ENCODE measurements at regions not wholly inside any gene's neighbourhood (a gene's known extent, or its start where the extent isn't known, plus 50 kb on each side); places are given as distances from the start of the nearest gene placed in this dataset.

GRCh38 chr6:66628917-66629316 is 921.9 kb upstream of the EYS start:
- no peak overlapping the region for H3K27ac ChIP-seq
- TF ChIP-seq, protein P1, sequence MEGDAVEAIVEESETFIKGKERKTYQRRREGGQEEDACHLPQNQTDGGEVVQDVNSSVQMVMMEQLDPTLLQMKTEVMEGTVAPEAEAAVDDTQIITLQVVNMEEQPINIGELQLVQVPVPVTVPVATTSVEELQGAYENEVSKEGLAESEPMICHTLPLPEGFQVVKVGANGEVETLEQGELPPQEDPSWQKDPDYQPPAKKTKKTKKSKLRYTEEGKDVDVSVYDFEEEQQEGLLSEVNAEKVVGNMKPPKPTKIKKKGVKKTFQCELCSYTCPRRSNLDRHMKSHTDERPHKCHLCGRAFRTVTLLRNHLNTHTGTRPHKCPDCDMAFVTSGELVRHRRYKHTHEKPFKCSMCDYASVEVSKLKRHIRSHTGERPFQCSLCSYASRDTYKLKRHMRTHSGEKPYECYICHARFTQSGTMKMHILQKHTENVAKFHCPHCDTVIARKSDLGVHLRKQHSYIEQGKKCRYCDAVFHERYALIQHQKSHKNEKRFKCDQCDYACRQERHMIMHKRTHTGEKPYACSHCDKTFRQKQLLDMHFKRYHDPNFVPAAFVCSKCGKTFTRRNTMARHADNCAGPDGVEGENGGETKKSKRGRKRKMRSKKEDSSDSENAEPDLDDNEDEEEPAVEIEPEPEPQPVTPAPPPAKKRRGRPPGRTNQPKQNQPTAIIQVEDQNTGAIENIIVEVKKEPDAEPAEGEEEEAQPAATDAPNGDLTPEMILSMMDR (IDR thresholded peaks at IDR 0.05): no peak
- TF ChIP-seq ZFX (IDR thresholded peaks at IDR 0.05; ENCODE audit: borderline replicate concordance): no peak

DNA sequence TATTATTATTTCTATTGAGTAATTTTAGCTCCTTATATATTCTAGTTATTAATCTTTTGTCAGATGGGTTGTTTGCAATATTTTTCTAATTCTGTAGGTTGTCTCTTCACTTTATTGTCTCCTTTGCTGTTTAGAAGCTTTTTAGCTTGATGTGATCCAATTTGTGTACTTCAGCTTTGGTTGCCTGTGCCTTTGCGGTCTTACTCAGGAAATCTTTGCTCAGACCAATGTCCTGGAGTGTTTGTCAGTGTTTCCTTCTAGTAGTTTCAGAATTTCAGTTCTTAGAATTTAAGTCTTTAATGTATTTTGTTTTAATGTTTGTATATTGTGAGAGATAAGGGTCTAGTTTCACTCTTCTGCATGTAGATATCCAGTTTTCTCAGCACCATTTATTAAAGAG is 916.0 kb upstream of the EYS start:
- no peak overlapping the region for H3K27ac ChIP-seq
- TF ChIP-seq, protein P1 (IDR thresholded peaks at IDR 0.05): no peak

DNA sequence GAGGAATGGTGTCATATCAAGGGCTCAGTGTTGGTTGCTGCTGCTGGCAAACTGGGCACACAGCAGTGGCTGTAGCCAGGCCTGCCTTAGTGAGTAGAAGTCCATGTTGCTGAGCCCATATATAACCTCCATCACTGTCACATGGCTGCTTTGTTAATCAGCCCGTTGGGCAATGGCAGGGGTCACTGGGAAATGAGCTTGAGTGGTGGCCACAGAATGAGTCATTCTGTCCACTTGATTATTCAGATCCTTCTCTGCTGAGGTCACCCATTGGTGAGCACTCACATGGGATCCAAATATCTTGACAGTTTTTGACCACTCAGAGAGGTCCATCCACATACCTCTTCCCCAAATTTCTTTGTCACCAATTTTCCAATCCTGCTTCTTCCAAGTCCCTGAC is 898.9 kb upstream of the EYS start:
- no peak overlapping the region for H3K27ac ChIP-seq
- TF ChIP-seq, protein P1 (IDR thresholded peaks at IDR 0.05): no peak
- TF ChIP-seq ZFX (IDR thresholded peaks at IDR 0.05; ENCODE audit: borderline replicate concordance): no peak

DNA sequence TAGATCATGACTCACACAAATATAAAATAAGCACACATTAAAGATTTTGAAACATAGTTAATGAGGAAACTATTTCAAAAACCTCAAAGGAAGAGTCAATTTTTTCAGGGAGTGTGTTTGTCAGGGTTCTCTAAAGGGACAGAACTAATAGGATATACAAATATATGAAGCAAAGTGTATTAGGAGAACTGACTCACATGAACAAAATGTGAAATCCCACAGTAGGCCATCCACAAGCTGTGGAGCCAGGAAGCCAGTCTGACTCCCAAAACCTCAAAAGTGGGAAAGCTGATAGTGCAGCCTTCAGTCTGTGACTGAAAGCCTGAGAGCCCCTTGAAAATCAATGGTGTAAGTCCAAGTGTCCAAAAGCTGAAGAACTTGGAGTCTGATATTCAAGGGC is 898.0 kb upstream of the EYS start:
- no peak overlapping the region for H3K27ac ChIP-seq
- no peak for TF ChIP-seq ZFX (IDR thresholded peaks at IDR 0.05; ENCODE audit: borderline replicate concordance)
- TF ChIP-seq, protein P1 (IDR thresholded peaks at IDR 0.05): no peak

- no peak overlapping the region for H3K27ac ChIP-seq
- TF ChIP-seq, protein P1 (IDR thresholded peaks at IDR 0.05): no peak
- no peak for TF ChIP-seq ZFX (IDR thresholded peaks at IDR 0.05; ENCODE audit: borderline replicate concordance)
Measured at GRCh38 chr6:66599541-66599940, 892.5 kb upstream of the EYS start.

DNA sequence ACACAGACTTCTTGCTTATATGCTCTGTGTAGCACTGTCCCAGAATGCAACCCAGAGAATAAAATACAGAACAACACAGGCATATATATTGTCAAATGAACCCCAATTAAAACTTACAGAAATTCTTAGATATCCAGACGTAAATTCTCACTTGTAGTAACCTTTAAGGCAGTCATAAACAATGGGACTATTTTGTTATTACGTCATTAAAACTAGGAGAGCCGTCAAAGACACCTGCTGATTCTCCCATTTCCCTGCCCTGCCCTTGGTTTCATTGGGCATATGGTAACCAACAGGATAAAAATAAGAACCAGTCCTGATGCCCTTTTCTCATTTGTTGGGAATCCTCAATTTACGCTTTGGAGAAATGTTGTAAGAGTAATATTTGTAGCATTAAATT is 871.3 kb upstream of the EYS start:
- H3K27ac ChIP-seq: no peak overlapping the region
- no peak for TF ChIP-seq ZFX (IDR thresholded peaks at IDR 0.05; ENCODE audit: borderline replicate concordance)
- TF ChIP-seq, protein P1 (IDR thresholded peaks at IDR 0.05): no peak

- TF ChIP-seq, protein P1 (IDR thresholded peaks at IDR 0.05): no peak
- TF ChIP-seq ZFX (IDR thresholded peaks at IDR 0.05; ENCODE audit: borderline replicate concordance): no peak
- no peak overlapping the region for H3K27ac ChIP-seq
Measured at GRCh38 chr6:66568271-66568670, 861.2 kb upstream of the EYS start.
